Upper lobe of left lung (tissue), 4 donors: ENCODE measurements at regions not wholly inside any gene's neighbourhood (a gene's known extent, or its start where the extent isn't known, plus 50 kb on each side); places are given as distances from the start of the nearest gene placed in this dataset.

Experiments used
- CTCF ChIP-seq, 6 experiments: fragments of 450-650 bp in 4 of 6; fragments of 200-600 bp in 2 of 6; sonication (generic) in 2 of 6; IDR thresholded peaks; one replicate each; pipeline ENCODE4 v1.5.1; 2016 to 2019; ENCODE audit warnings: antibody characterized with exemption in 6 of 6
- POLR2A ChIP-seq, 4 donors: fragments of 450-650 bp; IDR thresholded peaks; one replicate each; pipeline ENCODE4 v1.5.1; 2016 to 2017; ENCODE audit warnings: antibody characterized with exemption in 4 of 4, mild to moderate bottlenecking in 2 of 4
- POLR2AphosphoS5 ChIP-seq, 2 donors: sonication (generic); formaldehyde crosslinking; IDR thresholded peaks; one replicate each; pipeline ENCODE4 v1.5.1; 2017; ENCODE audit warnings: antibody characterized with exemption in 2 of 2

GRCh38 chr5:88644676-88645075 is 238.3 kb downstream of the MEF2C start:
- TF ChIP-seq POLR2A (IDR thresholded peaks at IDR 0.05), result no peak
- no peak for TF ChIP-seq POLR2AphosphoS5 (IDR thresholded peaks at IDR 0.05)
- no peak for TF ChIP-seq CTCF (IDR thresholded peaks at IDR 0.05)
